ENCODE measurements at regions not wholly inside any gene's neighbourhood (a gene's known extent, or its start where the extent isn't known, plus 50 kb on each side); places are given as distances from the start of the nearest gene placed in this dataset.

DNA sequence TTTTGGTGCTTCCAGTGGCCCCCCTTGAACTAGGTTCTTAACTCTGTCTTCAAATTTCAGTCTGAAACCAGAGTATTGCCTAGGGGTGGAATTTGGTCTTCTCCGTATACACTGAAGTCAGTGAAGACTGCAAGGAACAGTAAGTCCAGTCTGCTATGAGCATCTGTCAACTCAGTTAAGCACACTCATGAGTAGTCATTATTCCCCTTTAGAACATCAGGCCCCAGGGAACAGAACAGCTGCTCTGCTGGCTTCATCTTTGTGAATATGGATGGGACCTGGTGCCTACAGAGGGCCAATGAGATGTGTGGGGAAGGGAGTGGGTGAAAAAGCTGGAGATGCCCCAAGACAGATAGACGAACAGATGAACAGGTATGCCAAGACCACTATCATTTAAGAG, 85.2 kb upstream of the PRR23C start:
- TF ChIP-seq YY1 (IDR thresholded peaks at IDR 0.05; ENCODE audit: insufficient read depth, insufficient read length) (no peak), SUZ12 (IDR thresholded peaks at IDR 0.05; ENCODE audit: extremely low read depth, insufficient read depth, insufficient read length) (no peak), ZNF274 (IDR thresholded peaks at IDR 0.05; ENCODE audit: low read depth, low read length) (no peak)
- no peak for DNase-seq (ENCODE audit: low read depth, low spot score)
- H3K36me3 ChIP-seq (ENCODE audit: insufficient read depth, insufficient read length, low read length) = no peaks in the 10 kb centered on the region

DNA sequence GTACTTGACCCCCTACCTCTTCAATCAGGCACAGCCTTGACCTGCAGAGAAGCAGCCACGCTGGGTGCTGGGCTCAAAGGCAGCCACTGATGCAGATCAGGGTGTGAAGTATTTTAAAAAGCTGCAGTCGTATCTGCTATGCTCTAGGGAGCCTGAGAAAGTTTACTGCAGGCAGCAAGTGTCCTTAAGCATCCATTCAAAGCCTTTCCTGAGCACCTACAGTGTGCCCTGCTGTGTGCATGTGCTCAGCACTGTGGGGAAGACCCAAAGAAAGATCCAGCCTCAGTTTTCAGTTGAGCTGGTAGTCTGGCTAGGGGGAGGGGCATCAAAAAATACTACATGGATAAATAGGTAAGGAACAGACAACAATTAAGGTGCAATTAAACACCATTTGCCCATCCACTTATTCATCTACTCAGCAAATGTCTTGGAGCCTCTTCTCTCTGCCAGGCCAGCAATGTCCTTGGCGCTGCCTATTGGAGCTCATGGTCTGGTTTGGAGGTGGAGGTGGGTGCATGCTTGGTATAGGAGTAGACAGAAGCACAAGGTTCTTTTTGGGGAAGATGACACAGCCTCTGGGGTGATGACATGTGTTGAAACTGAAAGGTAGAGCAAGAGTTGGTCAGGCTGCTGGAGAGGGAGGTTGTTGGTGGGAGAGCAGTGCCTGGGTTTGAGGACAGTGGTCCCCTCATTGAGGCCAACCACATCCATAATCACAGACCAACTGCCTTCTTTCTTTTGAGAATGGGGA, 85.9 kb upstream of the PRR23C start:
- DNase-seq (ENCODE audit: low read depth, low spot score) = no peak
- H3K9me3 ChIP-seq (ENCODE audit: insufficient read depth, low read length) = no peaks in the 10 kb centered on the region
- no peak overlapping the region for H3K9ac ChIP-seq (ENCODE audit: insufficient read length, low read depth)
- H3K27me3 ChIP-seq (ENCODE audit: insufficient read depth, insufficient read length) = no peaks in the 10 kb centered on the region
- TF ChIP-seq ZNF274 (IDR thresholded peaks at IDR 0.05; ENCODE audit: low read depth, low read length) (no peak), SUZ12 (IDR thresholded peaks at IDR 0.05; ENCODE audit: extremely low read depth, insufficient read depth, insufficient read length) (no peak), YY1 (IDR thresholded peaks at IDR 0.05; ENCODE audit: insufficient read depth, insufficient read length) (no peak)
- no peak overlapping the region for H3K4me3 ChIP-seq (ENCODE audit: insufficient read length, low read depth)
- peaks cover 3% of the 10 kb centered on the region for H3K4me1 ChIP-seq (ENCODE audit: insufficient read depth, insufficient read length)
- no peaks in the 10 kb centered on the region for H3K36me3 ChIP-seq (ENCODE audit: insufficient read depth, insufficient read length, low read length)

More for the DNA sequence above, 85.2 kb upstream of the PRR23C start:
- Histone ChIP-seq H3K9ac (ENCODE audit: insufficient read length, low read depth) (no peak overlapping the region), H3K4me1 (ENCODE audit: insufficient read depth, insufficient read length) (peaks cover 3% of the 10 kb centered on the region), H3K4me3 (ENCODE audit: insufficient read length, low read depth) (no peak overlapping the region), H3K27me3 (ENCODE audit: insufficient read depth, insufficient read length) (no peaks in the 10 kb centered on the region), H3K9me3 (ENCODE audit: insufficient read depth, low read length) (no peaks in the 10 kb centered on the region)

DNA sequence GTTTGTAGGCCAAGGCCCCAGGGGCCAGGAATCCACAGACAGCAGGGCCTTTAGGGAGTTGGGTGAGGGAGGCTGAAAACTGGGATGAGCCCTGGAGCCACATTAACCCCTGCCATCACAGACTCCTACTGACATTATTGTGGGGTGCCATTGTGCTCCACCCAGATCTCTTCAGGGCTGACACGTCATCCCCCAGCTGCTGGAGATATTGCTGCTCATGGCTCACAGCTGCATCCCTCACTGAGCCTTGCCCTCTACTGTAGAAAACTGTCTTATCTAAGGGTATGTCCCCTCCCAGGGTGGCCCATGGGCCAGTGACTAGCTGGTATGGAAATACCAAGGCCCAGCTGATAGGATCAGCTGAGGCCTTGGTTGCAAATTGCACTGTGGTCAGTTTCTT, 87.3 kb upstream of the PRR23C start:
- H3K9me3 ChIP-seq (ENCODE audit: insufficient read depth, low read length) = no peaks in the 10 kb centered on the region
- no peak overlapping the region for H3K4me3 ChIP-seq (ENCODE audit: insufficient read length, low read depth)
- DNase-seq (ENCODE audit: low read depth, low spot score) = no peak
- H3K4me1 ChIP-seq (ENCODE audit: insufficient read depth, insufficient read length) = peaks cover 3% of the 10 kb centered on the region
- no peaks in the 10 kb centered on the region for H3K27me3 ChIP-seq (ENCODE audit: insufficient read depth, insufficient read length)
- no peaks in the 10 kb centered on the region for H3K36me3 ChIP-seq (ENCODE audit: insufficient read depth, insufficient read length, low read length)
- no peak for TF ChIP-seq ZNF274 (IDR thresholded peaks at IDR 0.05; ENCODE audit: low read depth, low read length)
- no peak for TF ChIP-seq SUZ12 (IDR thresholded peaks at IDR 0.05; ENCODE audit: extremely low read depth, insufficient read depth, insufficient read length)
- no peak for TF ChIP-seq YY1 (IDR thresholded peaks at IDR 0.05; ENCODE audit: insufficient read depth, insufficient read length)
- no peak overlapping the region for H3K9ac ChIP-seq (ENCODE audit: insufficient read length, low read depth)

DNA sequence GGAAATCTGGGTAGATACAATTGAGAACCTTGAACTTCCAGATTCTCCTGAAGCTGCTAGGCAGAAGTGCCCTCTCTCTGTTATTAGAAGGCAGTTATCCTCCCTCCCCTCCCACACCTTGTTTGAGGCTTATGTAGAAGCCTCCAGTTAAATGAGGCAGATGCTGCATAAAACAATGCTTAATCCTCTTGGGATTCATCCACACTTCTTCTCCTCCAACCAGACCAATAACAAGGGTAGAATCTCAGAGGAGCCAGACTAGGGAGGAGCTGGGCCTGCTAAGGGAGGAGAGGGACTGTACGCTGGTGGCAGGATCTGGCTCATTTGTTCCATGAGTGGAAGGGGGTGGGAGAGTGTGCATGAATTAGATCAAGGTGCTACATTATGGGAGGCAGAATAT, 88.3 kb upstream of the PRR23C start:
- H3K36me3 ChIP-seq (ENCODE audit: insufficient read depth, insufficient read length, low read length) = no peaks in the 10 kb centered on the region
- H3K4me3 ChIP-seq (ENCODE audit: insufficient read length, low read depth) = no peak overlapping the region
- H3K4me1 ChIP-seq (ENCODE audit: insufficient read depth, insufficient read length) = peaks cover 3% of the 10 kb centered on the region
- H3K9ac ChIP-seq (ENCODE audit: insufficient read length, low read depth) = no peak overlapping the region
- no peaks in the 10 kb centered on the region for H3K9me3 ChIP-seq (ENCODE audit: insufficient read depth, low read length)
- no peak for TF ChIP-seq SUZ12 (IDR thresholded peaks at IDR 0.05; ENCODE audit: extremely low read depth, insufficient read depth, insufficient read length)
- TF ChIP-seq YY1 (IDR thresholded peaks at IDR 0.05; ENCODE audit: insufficient read depth, insufficient read length) = no peak
- no peak for TF ChIP-seq ZNF274 (IDR thresholded peaks at IDR 0.05; ENCODE audit: low read depth, low read length)
- no peak for DNase-seq (ENCODE audit: low read depth, low spot score)
- no peaks in the 10 kb centered on the region for H3K27me3 ChIP-seq (ENCODE audit: insufficient read depth, insufficient read length)

- TF ChIP-seq YY1 (IDR thresholded peaks at IDR 0.05; ENCODE audit: insufficient read depth, insufficient read length) (no peak), SUZ12 (IDR thresholded peaks at IDR 0.05; ENCODE audit: extremely low read depth, insufficient read depth, insufficient read length) (no peak), ZNF274 (IDR thresholded peaks at IDR 0.05; ENCODE audit: low read depth, low read length) (no peak)
- Histone ChIP-seq H3K36me3 (ENCODE audit: insufficient read depth, insufficient read length, low read length) (no peaks in the 10 kb centered on the region), H3K9ac (ENCODE audit: insufficient read length, low read depth) (no peak overlapping the region), H3K4me3 (ENCODE audit: insufficient read length, low read depth) (no peak overlapping the region), H3K4me1 (ENCODE audit: insufficient read depth, insufficient read length) (peaks cover 3% of the 10 kb centered on the region), H3K27me3 (ENCODE audit: insufficient read depth, insufficient read length) (no peaks in the 10 kb centered on the region), H3K9me3 (ENCODE audit: insufficient read depth, low read length) (no peaks in the 10 kb centered on the region)
- DNase-seq (ENCODE audit: low read depth, low spot score) = no peak
These were observed 90.1 kb upstream of the PRR23C start for GRCh38 chr3:139134678-139135372.

- no peak overlapping the region for H3K9ac ChIP-seq (ENCODE audit: insufficient read length, low read depth)
- no peak for DNase-seq (ENCODE audit: low read depth, low spot score)
- H3K9me3 ChIP-seq (ENCODE audit: insufficient read depth, low read length) = no peaks in the 10 kb centered on the region
- H3K36me3 ChIP-seq (ENCODE audit: insufficient read depth, insufficient read length, low read length) = no peaks in the 10 kb centered on the region
- no peak for TF ChIP-seq SUZ12 (IDR thresholded peaks at IDR 0.05; ENCODE audit: extremely low read depth, insufficient read depth, insufficient read length)
- TF ChIP-seq ZNF274 (IDR thresholded peaks at IDR 0.05; ENCODE audit: low read depth, low read length) = no peak
- no peak for TF ChIP-seq YY1 (IDR thresholded peaks at IDR 0.05; ENCODE audit: insufficient read depth, insufficient read length)
- H3K4me1 ChIP-seq (ENCODE audit: insufficient read depth, insufficient read length) = no peaks in the 10 kb centered on the region
- H3K27me3 ChIP-seq (ENCODE audit: insufficient read depth, insufficient read length) = no peaks in the 10 kb centered on the region
- H3K4me3 ChIP-seq (ENCODE audit: insufficient read length, low read depth) = no peak overlapping the region
These were observed 91.0 kb upstream of the PRR23C start for GRCh38 chr3:139135657-139136056.

- no peak for TF ChIP-seq SUZ12 (IDR thresholded peaks at IDR 0.05; ENCODE audit: extremely low read depth, insufficient read depth, insufficient read length)
- no peak for TF ChIP-seq YY1 (IDR thresholded peaks at IDR 0.05; ENCODE audit: insufficient read depth, insufficient read length)
- no peak for TF ChIP-seq ZNF274 (IDR thresholded peaks at IDR 0.05; ENCODE audit: low read depth, low read length)
- Histone ChIP-seq H3K9me3 (ENCODE audit: insufficient read depth, low read length) (no peaks in the 10 kb centered on the region), H3K27me3 (ENCODE audit: insufficient read depth, insufficient read length) (no peaks in the 10 kb centered on the region), H3K9ac (ENCODE audit: insufficient read length, low read depth) (no peak overlapping the region), H3K4me1 (ENCODE audit: insufficient read depth, insufficient read length) (no peaks in the 10 kb centered on the region), H3K4me3 (ENCODE audit: insufficient read length, low read depth) (no peak overlapping the region), H3K36me3 (ENCODE audit: insufficient read depth, insufficient read length, low read length) (no peaks in the 10 kb centered on the region)
- DNase-seq (ENCODE audit: low read depth, low spot score) = no peak
These were observed 91.9 kb upstream of the PRR23C start for GRCh38 chr3:139136469-139137202.
